BLaER1 (cell line): ENCODE measurements at regions not wholly inside any gene's neighbourhood (a gene's known extent, or its start where the extent isn't known, plus 50 kb on each side); places are given as distances from the start of the nearest gene placed in this dataset.
"Not testable (repeated sequence)": the region's sequence is repeated elsewhere in the genome, so short reads cannot be mapped to it uniquely, and the experiment has no call there.

ENCODE experiments used
- H3K27ac ChIP-seq: shearing (Covaris generic); formaldehyde crosslinking; 2 replicates; pipeline ENCODE4 v1.8.1; 2022
- H3K27me3 ChIP-seq: shearing (Covaris generic); formaldehyde crosslinking; 2 replicates; pipeline ENCODE4 v1.8.1; 2022
- H3K36me3 ChIP-seq: shearing (Covaris generic); formaldehyde crosslinking; 2 replicates; pipeline ENCODE4 v1.8.1; 2022
- H3K4me1 ChIP-seq: shearing (Covaris generic); formaldehyde crosslinking; 2 replicates; pipeline ENCODE4 v1.8.1; 2022
- H3K4me2 ChIP-seq: shearing (Covaris generic); formaldehyde crosslinking; 2 replicates; pipeline ENCODE4 v1.8.1; 2022
- H3K4me3 ChIP-seq: shearing (Covaris generic); formaldehyde crosslinking; 2 replicates; pipeline ENCODE4 v1.8.1; 2022
- H3K9ac ChIP-seq: shearing (Covaris generic); formaldehyde crosslinking; 2 replicates; pipeline ENCODE4 v1.8.1; 2022
- H3K9me3 ChIP-seq: shearing (Covaris generic); formaldehyde crosslinking; 2 replicates; pipeline ENCODE4 v1.8.1; 2022
- H4K20me1 ChIP-seq: shearing (Covaris generic); formaldehyde crosslinking; 2 replicates; pipeline ENCODE4 v1.8.1; 2022
- Cebpa-rat ChIP-seq: shearing (Covaris generic); IDR thresholded peaks from 2 replicates; pipeline ENCODE4 v1.8.1; 2022

DNA sequence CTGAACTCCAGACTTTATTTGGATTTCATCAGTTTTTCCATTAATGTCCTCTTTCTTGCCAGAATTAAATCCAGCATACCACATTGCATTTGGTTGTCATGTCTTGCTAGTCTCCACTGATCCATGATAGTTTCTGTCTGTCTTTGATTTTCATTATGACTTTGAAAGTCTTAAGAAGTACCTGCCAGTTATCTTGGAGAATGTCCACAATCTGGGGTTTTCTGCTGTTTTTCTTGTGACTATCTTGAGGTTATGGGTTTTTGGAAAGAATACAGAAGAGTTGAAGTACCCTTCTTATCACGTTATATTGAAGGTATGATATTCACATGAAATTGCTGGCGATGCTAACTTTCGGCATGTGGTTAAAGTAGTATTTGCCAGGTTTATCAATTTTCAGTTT lies 282.3 kb upstream of the PRICKLE1 start:
- no peak overlapping the region for H3K9ac ChIP-seq
- TF ChIP-seq Cebpa-rat = no peak
- no peak overlapping the region for H3K4me2 ChIP-seq
- H3K4me3 ChIP-seq = no peak overlapping the region
- H3K27ac ChIP-seq = no peak overlapping the region
- no peaks in the 10 kb centered on the region for H3K36me3 ChIP-seq
- no peaks in the 10 kb centered on the region for H3K4me1 ChIP-seq
- H4K20me1 ChIP-seq = no peaks in the 10 kb centered on the region
- H3K9me3 ChIP-seq = no peaks in the 10 kb centered on the region
- H3K27me3 ChIP-seq = no peaks in the 10 kb centered on the region

DNA sequence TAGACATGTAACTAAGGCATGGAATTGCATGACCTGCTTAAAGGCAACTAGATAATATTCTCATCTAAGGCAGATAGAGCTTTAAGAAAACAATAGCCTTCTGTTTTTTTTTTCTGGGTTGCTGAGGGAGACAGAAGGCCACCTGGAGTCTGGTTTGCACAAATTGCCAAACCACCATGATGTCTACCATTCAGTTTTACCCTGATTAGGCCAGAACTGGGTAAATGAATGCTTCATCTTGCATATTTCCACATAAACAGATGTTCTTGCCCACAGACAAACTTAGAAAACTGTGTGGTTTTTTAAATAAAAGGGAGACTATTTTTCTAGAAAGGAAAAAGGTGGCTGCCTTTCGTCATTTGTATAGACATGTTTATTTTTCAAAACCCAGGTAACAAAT lies 278.7 kb upstream of the PRICKLE1 start:
- Histone ChIP-seq H3K4me3 (no peak overlapping the region), H3K9me3 (no peaks in the 10 kb centered on the region), H3K4me2 (no peak overlapping the region), H4K20me1 (no peaks in the 10 kb centered on the region), H3K27me3 (no peaks in the 10 kb centered on the region), H3K4me1 (no peaks in the 10 kb centered on the region), H3K9ac (no peak overlapping the region), H3K27ac (no peak overlapping the region), H3K36me3 (no peaks in the 10 kb centered on the region)
- TF ChIP-seq Cebpa-rat = no peak

DNA sequence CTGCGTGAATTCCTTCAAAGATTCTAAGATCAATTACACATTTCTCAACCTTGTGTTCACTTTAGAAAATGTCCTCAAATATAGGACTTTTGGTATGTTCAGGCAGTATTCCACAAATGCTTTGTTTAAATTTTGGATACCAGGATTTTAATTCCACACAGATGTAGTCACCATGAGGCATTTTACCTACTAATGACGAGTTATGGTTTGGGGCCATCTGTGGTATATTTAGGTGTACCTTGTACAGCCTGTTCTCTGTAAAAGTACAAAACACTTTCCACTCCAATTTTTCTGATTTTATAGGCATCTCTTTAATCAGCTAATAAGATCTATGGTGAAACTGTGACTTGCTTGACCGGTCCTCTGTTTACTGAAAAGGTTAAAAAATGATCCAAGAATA lies 275.7 kb upstream of the PRICKLE1 start:
- TF ChIP-seq Cebpa-rat = no peak
- Histone ChIP-seq H3K4me1 (no peaks in the 10 kb centered on the region), H3K9ac (no peak overlapping the region), H3K4me3 (no peak overlapping the region), H3K9me3 (no peaks in the 10 kb centered on the region), H3K27ac (no peak overlapping the region), H3K36me3 (no peaks in the 10 kb centered on the region), H3K27me3 (no peaks in the 10 kb centered on the region), H4K20me1 (no peaks in the 10 kb centered on the region), H3K4me2 (no peak overlapping the region)

DNA sequence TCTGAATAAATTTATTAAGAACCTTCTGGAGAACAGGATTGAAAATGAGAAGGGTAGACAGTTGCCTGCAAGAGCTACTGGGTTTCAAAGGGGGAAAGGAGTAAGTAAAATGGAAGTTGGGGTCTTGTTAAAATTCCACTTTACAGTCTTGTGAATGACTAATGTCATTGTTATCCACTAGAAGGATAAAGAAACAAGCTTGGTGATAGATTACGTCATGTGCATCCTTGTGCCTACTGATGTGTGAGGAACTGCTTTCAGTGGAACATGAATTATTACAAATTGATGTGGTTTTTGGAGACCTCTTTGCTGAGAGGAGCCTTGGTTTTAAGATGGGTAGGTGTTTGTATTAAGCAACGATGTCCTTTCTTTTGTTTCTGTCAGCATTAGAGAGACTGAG lies 272.5 kb upstream of the PRICKLE1 start:
- Histone ChIP-seq H3K9ac (no peak overlapping the region), H3K4me1 (no peaks in the 10 kb centered on the region), H3K27ac (no peak overlapping the region), H3K4me3 (no peak overlapping the region), H3K36me3 (no peaks in the 10 kb centered on the region), H4K20me1 (no peaks in the 10 kb centered on the region), H3K27me3 (no peaks in the 10 kb centered on the region), H3K4me2 (no peak overlapping the region), H3K9me3 (no peaks in the 10 kb centered on the region)
- no peak for TF ChIP-seq Cebpa-rat

DNA sequence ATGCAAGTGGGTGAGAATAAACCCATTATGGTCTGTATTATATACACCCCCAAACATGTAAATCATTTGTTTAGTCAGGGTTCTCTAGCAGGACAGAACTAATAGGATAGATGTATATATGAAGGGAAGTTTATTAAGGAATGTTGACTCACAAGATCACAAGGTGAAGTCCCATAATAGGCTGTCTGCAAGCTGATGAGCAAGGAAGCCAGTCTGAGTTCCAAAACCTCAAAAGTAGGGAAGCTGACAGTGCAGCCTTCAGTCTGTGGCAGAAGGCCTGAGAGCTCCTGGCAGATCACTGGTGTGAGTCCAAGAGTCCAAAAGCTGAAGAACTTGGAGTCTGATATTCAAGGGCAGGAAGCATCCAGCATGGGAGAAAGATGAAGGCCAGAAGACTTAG lies 270.8 kb upstream of the PRICKLE1 start:
- not testable (repeated sequence) for H3K4me2 ChIP-seq, H3K9me3 ChIP-seq, H3K36me3 ChIP-seq, H3K9ac ChIP-seq, H3K4me3 ChIP-seq, H3K4me1 ChIP-seq, H4K20me1 ChIP-seq, H3K27me3 ChIP-seq, H3K27ac ChIP-seq

DNA sequence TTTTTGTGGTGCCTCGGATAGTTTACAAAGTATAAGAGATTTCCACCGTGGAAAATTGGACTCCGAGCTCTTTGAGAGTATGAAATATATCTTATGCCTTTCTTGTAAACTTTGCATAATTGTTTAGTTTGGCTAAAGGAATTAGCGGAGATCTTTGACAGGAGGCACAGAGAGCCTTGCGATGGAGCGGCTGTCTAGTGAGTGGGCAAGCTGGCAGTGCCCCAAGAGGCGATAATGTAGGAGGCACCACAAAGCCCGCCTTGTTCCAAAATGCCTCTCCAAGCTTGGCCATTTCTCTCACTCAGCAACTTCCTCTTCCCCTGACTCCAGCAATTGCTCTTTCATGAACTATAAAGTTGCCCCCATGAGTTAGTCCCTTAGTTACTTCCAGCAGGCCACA lies 270.1 kb upstream of the PRICKLE1 start:
- no peaks in the 10 kb centered on the region for H3K36me3 ChIP-seq
- H4K20me1 ChIP-seq = no peaks in the 10 kb centered on the region
- no peaks in the 10 kb centered on the region for H3K27me3 ChIP-seq
- no peaks in the 10 kb centered on the region for H3K4me1 ChIP-seq
- no peak overlapping the region for H3K27ac ChIP-seq
- no peak overlapping the region for H3K4me3 ChIP-seq
- H3K9me3 ChIP-seq = no peaks in the 10 kb centered on the region
- no peak for TF ChIP-seq Cebpa-rat
- H3K9ac ChIP-seq = no peak overlapping the region
- no peak overlapping the region for H3K4me2 ChIP-seq

DNA sequence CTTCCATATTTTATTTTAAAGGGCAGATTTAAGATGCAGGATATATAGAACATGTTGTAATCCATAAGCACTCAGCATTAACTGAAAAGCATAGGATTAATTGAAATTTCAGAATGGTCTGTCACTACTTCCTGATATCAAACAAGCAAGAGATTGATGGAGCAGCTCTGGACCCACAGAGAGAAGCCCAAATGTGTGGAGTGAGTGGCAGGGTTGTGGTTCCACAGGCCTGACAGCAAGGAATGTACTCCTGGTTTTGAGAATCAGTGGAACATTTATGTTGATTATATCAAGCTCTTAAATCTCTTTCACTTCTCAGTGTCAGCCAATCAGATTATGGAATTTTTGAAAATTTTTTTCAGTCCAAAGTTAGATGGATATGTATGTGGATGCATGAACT lies 267.6 kb upstream of the PRICKLE1 start:
- TF ChIP-seq Cebpa-rat = no peak
- H3K36me3 ChIP-seq = no peaks in the 10 kb centered on the region
- H3K4me2 ChIP-seq = no peak overlapping the region
- H3K9ac ChIP-seq = no peak overlapping the region
- no peaks in the 10 kb centered on the region for H4K20me1 ChIP-seq
- H3K4me1 ChIP-seq = no peaks in the 10 kb centered on the region
- H3K4me3 ChIP-seq = no peak overlapping the region
- no peaks in the 10 kb centered on the region for H3K27me3 ChIP-seq
- no peaks in the 10 kb centered on the region for H3K9me3 ChIP-seq
- no peak overlapping the region for H3K27ac ChIP-seq

DNA sequence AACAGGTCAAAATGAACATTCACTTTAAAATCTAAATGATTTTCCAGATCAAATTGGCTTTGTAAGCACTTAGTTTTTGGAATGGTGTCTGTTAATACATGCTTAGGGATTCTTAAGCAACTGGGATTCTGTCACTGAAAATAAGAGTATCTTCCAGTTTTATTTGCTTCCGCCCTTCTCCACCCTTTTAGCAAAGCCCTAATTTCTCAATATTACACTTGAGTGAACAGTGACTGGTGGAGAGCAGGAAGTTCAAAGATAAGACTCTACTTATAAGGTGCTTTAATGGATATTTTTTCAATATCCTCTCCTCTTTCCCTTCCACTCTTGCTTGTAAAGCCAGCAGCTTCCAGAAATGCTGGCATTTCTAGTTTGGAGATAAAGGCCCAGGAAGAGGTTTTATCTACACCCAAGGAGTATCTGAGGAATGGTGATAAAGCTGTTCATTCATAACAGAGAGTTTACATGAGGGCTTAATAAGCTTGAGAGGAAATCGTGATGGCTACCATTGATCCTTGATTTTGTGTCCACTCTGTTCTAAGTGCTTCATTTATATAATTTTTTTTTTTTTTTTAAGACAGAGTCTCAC lies 265.9 kb upstream of the PRICKLE1 start:
- Histone ChIP-seq H3K4me1 (no peaks in the 10 kb centered on the region), H3K9me3 (no peaks in the 10 kb centered on the region), H3K27ac (no peak overlapping the region), H3K4me3 (no peak overlapping the region), H3K9ac (no peak overlapping the region), H3K4me2 (no peak overlapping the region), H4K20me1 (no peaks in the 10 kb centered on the region), H3K36me3 (no peaks in the 10 kb centered on the region), H3K27me3 (no peaks in the 10 kb centered on the region)
- no peak for TF ChIP-seq Cebpa-rat

DNA sequence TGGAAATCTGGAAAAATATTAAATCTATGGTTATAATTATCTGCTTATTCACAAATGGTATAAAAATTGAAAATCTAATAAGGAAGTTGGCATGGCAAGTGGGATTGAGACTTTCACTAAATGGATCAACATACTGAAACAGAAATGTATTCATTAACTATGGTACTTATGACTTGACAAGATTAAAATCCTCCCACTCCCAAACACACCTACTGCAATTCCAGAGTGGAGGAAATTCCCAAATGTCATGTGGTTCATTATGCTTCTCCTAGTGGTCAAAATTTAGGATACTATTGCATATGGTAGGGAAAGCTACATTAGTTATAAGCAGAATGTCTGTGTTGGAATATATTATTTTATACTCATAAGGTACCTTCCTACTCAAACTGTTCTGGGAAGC lies 265.3 kb upstream of the PRICKLE1 start:
- no peaks in the 10 kb centered on the region for H3K4me1 ChIP-seq
- H3K27ac ChIP-seq = no peak overlapping the region
- no peaks in the 10 kb centered on the region for H3K27me3 ChIP-seq
- H4K20me1 ChIP-seq = no peaks in the 10 kb centered on the region
- no peak overlapping the region for H3K4me2 ChIP-seq
- H3K9ac ChIP-seq = no peak overlapping the region
- H3K4me3 ChIP-seq = no peak overlapping the region
- H3K36me3 ChIP-seq = no peaks in the 10 kb centered on the region
- H3K9me3 ChIP-seq = no peaks in the 10 kb centered on the region
- no peak for TF ChIP-seq Cebpa-rat

DNA sequence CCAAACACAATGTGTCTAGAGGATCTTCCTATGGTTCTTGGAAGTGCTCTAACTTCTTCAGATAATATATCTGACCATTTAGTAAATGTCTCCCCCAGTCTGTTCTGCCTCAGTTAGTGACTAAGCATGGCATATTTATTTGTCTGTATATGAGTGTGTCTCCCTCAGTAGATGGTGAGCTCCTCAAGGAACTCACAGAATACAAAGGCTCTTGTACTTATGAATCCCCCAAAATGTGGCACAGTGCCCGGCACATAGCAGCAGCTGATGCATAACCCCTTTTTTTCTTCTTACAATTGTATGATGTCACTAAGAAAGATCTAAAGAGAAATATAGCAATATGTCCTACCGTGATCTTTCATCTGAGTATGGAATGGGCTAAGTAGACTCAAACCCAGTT lies 264.7 kb upstream of the PRICKLE1 start:
- Histone ChIP-seq H3K4me2 (no peak overlapping the region), H3K9me3 (no peaks in the 10 kb centered on the region), H3K4me3 (no peak overlapping the region), H3K4me1 (no peaks in the 10 kb centered on the region), H4K20me1 (no peaks in the 10 kb centered on the region), H3K27ac (no peak overlapping the region), H3K27me3 (no peaks in the 10 kb centered on the region), H3K9ac (no peak overlapping the region), H3K36me3 (no peaks in the 10 kb centered on the region)
- no peak for TF ChIP-seq Cebpa-rat

DNA sequence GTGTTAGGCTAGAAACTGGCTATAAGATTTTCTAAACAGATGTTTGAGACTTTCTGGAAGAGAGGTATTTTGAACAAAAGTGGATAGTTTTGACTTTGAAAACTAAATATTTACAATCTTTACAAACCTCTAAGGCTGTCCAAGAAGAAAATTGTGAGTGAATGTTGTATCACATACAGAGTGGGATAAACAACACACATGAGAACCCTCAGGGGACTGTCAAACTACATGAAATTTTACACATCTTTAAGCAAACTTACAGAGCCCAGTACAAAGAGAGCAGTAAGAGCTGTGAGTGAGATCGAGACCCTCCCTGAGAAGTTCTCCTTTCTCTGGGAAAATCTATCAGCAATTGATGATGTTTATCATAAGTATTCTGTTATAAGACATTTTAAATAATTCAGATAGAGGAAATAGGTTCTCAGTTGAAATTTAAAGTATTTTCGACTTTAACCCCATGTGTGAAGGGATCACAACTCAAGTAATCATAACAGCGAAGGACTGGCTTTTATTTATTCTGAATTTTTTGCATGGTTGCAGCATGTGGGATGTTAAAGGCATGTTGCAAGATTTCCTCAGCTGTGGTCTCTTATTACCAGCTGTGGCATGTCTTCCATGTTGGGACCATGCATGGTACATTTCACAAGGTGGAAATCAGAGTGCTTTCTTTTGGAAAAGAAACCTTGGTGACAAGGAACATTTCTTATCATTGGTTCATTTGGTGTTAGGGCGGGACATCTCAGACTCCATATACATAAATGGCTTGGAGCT lies 264.0 kb upstream of the PRICKLE1 start:
- H4K20me1 ChIP-seq = no peaks in the 10 kb centered on the region
- no peaks in the 10 kb centered on the region for H3K4me1 ChIP-seq
- no peaks in the 10 kb centered on the region for H3K36me3 ChIP-seq
- no peak for TF ChIP-seq Cebpa-rat
- no peaks in the 10 kb centered on the region for H3K27me3 ChIP-seq
- H3K9me3 ChIP-seq = no peaks in the 10 kb centered on the region
- H3K9ac ChIP-seq = no peak overlapping the region
- H3K4me2 ChIP-seq = no peak overlapping the region
- no peak overlapping the region for H3K4me3 ChIP-seq
- H3K27ac ChIP-seq = no peak overlapping the region
